Forelimb muscle (tissue), 1 donor: ENCODE measurements at regions not wholly inside any gene's neighbourhood (a gene's known extent, or its start where the extent isn't known, plus 50 kb on each side); places are given as distances from the start of the nearest gene placed in this dataset.
"Not testable (repeated sequence)": the region's sequence is repeated elsewhere in the genome, so short reads cannot be mapped to it uniquely, and the experiment has no call there.

ENCODE experiments used
- DNase-seq: peaks from one replicate; pipeline ENCODE4 v3.0.0-alpha.2; 2013; ENCODE audit warnings: low read depth

DNA sequence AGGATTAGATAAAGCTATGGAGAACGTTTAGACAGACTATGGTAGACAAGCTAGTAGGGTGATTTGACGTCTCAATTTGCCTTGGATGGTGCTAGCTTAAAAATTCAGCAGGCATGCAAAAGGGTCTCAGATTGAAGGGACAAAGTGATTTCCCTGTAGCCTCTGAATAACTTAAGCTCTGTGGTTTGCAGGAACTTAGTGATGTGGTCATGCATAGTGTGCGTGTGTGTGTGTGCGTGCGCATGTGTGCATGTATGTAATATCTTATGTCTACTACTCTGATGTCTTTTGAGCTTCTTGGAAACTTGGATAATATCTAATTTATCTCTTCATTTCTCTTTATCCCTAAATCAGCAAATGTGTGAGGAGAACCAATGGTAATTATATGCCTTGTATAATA lies 183.6 kb upstream of the TNC start:
- DNase-seq: no peak

DNA sequence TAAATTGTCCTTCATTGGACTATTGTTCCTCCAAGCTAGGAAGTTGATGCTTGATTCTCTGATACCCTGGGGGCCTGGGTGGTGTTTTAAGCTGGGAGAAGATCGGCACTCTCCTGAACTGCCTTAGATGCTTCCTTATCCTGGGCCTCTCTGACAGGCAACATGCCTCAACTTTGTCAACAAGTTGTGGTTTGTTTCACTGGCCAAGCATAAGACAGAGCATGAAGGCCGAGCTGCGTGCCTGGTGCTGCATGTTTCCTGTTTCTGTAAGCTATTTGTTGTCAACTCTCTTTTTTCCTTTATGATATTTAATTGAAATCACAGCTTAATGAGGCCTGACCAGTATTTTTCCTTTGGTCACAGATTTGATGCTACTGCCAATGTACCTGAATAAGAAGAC lies 187.6 kb upstream of the TNC start:
- DNase-seq: no peak

DNA sequence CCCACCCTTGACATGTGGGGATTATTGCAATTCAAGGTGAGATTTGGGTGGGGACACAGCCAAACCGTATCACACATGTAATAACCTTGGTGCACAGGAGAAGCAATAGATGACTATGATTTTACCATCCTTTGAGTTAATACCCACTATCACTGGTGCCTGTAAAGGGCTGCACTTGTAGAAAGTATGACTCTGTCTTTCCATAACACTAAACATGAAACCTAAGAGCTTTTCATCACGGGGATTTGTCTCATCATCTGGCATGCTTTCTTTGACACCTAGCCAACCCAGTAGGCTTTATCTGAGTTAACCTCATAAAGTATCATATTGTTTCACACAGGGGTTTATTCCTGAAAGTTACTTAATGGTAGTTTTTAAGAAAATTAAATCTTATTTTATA lies 188.9 kb upstream of the TNC start:
- DNase-seq: no peak

DNA sequence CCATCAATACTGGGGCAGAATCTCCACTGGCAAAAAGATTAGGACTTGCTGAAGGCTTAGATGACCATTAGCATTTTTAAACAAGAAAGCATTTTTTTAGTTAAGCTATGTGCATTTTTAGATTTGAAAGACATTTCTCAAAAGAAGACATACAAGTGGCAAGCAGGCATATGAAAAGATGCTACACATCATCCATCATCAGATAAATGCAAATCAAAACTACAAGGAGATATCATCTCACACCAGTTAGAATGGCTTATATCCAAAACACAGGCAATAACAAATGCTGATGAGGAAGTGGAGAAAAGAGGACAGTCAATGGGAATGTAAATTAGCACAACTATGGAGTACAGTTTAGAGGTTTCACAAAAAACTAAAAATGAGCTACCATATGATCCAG lies 195.6 kb upstream of the TNC start:
- DNase-seq: no peak

DNA sequence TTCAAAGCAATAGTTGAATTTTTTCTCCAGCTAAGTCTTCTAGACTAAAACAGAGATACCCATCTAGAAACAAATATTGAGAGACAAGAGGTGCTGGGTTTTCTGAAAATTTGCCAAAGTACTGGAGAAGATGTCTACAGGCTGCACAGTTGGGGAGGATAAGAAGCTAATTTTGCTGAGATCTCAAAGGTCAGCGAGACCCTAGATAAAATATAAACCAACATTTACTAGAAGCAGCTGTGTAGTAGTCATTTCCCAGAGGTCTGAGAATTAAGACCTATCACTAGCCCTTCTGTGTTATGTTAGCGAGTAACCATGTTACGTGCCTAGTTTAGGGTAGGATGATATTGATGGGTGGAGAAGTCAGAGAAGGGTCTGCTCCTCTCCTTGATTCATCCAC lies 208.5 kb upstream of the TNC start:
- DNase-seq: no peak

DNA sequence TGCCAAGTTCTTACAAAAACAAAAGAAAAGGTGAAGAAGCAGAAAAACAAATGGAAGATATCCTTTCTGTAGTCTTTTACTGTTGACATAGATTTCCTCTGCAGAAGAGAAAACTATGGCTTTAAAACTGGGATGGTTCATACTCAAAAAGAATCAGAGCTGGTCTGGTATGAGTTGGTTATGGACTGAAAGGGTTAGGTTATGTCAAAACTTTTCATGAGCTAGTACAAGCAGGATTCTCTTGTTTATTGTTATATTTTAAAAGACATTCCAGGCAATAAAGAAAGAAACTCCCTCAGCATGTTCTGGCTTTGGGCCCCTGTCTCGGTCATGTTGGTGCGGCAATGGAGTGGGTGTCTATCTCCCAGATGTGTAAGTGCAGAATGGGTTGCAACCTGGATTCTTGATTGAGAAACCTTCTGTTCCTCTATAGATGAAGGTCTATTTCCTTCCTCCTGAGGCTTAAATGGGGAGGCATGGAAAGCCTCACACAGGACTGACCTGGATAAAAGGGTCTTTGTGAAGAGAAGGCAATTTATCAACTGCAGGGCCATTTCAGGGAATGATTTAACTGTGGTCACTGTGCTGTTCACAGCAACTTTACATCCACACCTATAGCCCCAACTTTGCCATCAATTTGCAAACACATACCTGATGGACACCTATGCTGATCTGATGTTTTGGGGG lies 209.6 kb upstream of the TNC start:
- DNase-seq: no peak

DNA sequence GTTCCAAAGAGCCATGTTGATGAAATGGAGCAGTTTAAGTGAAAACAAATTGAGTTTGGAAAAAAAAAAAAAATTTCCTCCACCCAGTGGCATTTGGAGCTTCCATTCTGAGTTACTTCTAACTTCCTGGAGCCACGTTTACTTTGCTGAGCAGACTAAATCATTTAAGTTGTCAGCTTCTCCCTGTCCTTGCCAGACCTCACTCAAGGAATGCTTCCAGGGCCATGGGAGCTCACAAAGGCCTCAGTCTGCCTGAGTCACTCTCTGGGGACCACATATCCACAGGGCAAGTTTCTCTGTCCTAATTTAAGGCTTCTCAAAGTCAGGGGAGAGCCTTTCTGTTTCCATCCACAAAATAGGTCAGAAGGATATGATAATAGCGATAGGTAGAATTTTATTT lies 210.3 kb upstream of the TNC start:
- DNase-seq: no peak

DNA sequence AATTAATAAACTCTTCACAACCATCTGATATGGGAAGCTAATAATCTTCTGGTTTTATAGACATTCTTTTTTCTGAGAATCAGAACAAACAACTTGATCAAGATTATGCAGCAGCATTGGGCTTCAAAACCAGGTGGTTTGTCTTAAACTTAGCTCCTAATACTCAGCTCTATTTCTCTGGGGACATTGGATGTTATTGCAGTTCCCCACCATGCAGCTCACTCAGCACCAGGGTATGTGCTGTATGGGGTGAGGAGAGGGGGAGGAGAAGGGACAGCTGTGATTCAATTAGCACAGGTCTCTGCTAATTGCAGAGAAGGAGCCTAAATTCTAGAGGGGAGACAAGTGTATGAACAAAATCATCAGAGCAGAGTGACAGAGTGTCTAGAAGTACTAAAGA lies 210.7 kb upstream of the TNC start:
- DNase-seq: no peak

DNA sequence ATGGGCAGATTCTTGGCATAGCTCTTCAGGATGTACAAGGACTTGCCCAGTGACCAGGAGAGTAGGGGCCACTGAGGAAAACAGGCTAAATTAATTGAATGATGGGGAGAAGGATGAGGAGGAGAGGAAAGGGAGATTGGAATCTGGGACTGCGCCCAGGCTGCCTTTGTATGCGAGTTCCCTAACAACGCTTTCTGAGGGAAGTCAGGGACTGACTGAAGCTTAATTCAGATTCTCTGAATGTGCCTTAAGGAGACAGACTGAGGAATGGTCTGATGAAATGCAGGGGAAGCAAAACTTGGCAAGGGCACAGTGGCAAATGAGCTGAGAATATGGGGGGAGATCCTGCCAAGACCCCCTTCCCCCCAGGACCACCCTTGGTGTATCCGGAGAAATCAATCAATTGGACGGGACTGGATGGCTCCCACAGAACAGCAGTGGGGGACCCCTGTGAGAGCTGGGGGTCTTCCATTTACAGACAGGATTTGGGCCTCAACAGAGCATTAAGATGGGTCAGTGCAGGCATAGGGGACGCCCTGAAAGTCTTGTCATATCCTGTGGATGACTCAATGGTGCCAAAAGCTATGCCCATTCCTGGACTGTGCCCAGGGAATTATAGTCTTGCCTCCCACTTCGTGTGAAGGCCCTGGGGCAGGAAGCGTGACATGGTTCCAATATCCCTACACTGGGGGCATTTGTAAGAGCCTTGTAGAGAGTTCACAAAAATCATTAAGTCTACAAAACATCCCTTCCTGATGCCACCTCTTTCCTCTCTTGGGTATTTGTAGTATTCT lies 215.5 kb upstream of the TNC start:
- no peak for DNase-seq

DNA sequence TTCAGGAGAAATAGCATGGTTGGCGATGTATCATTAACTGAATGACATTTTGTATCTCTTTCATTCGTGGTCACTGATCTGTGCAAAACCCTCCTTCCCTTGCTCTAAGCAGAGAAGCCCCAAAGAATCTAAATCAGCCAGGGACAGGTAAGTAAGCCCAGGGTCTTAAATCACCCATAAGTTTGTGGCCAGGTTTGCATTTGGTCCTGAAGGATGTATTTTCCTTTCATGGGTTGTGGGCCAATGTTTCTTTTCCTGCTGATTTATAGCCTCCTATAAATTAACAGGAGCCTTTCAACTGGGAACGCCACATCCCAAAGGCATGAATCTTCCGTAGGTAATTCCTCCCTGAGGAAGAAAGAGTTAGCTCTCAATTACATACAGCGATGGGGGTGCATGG lies 217.5 kb upstream of the TNC start:
- DNase-seq: no peak

DNA sequence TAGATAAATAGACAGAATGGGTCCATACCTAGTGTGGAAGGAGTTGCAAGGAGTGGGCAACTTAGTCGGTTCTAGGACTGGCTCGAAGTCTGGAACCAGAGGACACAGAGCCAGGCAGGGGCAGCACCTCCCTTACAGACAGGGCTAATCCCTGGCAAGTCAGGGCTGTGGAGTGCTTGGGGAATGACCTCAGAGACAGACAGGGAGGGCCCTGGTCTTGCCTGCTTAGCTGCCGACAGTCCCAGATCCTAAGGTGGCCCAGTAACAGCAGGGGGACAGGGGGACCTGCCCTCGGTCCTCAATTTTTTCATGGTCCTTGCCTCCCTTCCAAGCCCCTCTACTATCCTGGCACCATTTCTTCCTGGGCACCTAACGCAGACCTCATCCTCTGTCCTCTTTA lies 222.4 kb upstream of the TNC start:
- no peak for DNase-seq

DNA sequence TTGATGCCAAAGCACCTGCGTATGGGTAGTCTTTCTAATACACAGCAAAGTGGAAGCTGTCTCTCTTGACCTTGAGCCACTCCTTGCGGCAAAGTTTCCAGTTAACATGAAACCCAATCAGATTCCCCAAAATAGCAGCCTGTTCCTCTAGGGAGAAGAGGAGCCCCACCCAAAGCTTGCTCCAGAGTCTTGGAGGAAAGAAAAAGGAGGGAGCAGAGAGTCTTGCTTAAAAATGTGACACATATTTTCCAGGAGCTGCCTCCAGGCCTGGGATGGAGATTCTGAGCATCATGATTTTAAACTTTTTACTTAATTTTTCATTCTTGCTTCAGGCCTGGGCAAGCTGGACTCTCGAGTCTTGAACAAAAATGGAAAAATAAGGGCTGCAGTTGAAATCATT lies 223.5 kb upstream of the TNC start:
- DNase-seq: peak; percentile 47

DNA sequence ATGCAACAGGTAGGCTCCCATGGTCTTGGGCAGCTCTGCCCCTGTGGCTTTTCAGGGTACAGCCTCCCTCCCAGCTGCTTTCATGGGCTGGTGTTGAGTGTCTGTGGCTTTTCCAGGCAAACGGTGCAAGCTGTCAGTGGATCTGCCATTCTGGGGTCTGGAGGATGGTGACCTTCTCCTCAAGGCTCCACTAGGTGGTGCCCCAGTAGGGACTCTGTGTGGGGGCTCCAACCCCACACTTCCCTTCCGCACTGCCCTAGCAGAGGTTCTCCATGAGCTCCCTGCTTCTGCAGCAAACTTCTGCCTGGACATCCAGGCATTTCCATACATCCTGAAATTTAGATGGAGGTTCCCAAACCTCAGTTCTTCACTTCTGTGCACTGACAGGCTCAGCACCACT lies 229.8 kb upstream of the TNC start:
- not testable (repeated sequence) for DNase-seq

DNA sequence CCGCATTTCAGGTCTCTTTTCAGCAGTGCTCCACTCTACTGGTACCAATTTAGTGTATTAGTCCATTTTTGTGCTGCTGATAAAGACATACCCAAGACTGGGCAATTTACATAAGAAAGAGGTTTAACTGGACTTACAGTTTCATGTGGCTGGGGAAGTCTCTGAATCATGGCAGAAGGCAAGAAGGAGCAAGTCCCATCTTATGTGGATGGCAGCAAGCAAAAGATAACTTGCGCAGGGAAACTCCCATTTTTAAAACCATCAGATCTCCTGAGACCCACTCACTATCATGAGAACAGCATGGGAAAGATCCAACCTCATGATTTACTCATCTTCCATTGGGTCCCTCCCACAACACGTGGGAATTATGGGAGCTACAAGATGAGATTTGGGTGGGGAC lies 231.0 kb upstream of the TNC start:
- not testable (repeated sequence) for DNase-seq

DNA sequence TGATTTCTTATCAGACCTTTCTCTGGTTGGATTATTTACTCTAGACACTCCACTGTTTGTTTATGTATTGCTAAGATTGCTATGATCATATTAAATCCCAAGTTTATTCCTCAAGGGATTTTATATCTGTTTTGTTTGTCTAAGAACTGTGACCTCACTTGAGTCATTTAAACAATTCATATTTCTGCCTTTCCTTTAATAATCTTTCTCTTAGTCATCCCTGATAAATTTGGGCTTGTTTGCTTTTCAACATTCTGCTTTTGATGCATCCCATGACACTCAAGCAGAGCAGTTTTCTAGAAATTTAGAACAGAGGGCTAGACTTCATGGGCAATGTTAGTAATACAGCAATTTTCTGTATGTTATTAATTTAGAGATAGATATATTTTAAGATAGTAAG lies 231.6 kb upstream of the TNC start:
- DNase-seq: no peak

DNA sequence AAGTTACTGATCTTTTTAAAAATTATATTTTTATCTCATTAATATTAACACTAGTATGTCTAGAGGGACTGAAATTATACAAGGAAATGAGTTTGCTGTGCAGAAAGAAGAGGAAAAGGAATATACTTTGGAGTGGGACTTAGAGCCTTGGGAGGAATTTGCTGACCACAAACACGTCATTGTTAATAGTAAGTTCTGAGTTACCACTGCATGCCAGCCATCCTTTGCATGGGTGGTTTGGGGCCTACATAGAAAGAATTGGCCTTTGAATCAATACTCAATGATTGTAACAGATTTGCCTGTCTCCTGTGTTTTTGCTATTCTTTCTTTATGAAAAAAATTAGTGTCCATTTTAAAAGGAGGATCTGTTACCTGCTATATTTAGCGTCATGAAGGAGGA lies 232.6 kb upstream of the TNC start:
- no peak for DNase-seq

DNA sequence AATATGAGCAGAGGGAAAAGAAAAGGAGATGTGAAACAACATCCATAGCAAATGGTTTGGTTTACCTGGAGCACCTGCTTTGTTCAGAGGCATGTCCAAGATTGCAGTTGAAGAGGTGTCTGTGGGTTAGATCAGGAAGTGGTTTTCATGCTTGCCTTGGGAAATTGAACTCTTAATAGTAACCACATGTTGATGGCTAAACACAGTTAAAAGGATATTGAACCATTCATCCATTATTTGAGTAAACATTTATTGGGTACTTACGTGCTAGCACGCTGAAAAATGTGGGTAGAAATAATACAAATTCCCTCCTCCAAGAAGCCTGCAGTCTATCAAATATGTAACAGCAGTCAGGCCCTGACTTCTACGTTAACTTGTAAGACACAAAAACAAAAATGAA lies 235.7 kb upstream of the TNC start:
- DNase-seq: no peak

DNA sequence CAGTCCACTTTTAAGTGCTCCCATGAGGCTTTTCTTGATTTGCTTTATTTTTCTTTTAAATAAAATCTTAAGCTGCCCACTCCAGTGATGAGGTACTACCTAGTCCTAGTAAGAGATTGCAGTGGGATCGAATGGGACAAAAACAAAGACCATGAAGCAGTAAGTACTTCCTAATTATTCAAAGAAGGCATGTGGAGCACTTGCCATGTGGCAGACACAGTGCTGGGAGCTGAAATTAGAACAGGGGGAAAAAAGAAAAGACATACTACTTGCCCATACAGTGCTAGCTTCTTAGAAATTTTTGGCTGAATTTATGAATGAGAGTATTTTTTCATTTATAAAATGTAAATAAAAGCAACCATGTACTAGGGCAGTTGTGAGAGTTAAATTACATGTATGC lies 239.9 kb upstream of the TNC start:
- no peak for DNase-seq

DNA sequence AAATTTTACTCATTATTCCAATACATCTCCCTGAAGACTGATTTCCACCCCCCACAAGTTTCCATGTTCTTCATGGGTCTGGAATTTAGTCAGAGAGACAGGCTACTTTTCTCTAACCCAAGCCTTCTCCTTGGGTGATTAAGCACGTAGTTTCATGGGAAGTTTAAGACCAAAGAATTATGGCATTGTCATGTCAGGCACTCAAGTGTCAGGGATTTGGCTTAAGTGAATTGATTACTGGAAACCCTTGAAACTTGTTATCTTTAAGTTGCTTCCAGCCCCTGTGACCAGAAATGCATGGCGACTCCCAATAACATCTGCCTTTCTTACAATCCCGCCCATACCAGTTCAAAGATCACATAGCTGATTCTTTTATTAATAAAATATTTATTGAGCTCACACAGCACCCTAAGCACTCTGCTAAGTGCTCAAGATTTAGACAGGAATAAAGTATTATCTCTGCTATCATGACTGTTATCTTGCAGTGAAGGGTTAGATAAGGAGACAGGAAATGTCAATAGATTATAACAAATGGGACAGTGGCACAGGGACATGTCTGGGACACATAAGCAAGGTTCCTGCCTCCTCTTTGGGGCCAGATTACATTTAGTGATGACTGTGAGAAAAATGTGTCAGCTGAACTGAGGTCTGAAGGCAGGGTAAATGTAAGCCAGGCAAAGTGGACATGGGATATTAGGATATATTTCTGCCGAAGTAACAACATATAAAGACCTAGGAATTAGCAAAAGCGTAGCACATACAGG lies 241.2 kb upstream of the TNC start:
- DNase-seq: no peak

DNA sequence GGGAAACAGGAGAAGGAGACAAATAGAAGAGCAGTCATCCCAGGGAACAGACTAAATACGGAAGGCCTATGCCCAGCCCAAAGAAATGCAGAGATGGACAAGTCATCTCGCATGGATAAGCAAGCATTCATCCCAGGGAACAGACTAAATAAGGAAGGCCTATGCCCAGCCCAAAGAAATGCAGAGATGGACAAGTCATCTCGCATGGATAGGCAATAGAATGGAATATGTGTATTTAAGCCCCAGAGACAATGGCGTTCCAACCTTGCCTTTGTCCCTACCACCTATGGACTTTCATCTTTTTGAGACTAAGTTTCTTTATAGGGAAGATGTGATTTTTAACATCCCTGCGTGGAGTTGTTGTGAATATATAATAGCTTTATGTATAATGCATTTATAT lies 242.2 kb upstream of the TNC start:
- no peak for DNase-seq

DNA sequence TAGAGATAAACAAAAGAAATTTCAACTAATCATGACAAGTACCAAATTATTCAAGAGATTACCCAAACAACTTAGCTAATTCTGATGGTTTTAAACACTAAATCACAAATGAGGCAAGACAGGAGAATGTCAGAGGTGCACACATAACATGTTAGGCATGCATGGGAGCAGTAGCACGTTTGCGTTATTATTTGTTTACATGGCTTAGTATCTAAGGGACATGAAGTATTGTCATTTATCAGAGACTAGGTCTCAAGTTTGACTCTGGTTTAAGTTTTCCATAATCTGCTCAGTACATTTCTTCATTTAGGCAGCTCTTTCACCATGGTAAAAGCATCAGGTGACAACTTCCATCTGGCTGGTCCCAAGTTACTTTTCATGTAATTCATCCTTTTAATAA lies 244.1 kb upstream of the TNC start:
- DNase-seq: no peak

DNA sequence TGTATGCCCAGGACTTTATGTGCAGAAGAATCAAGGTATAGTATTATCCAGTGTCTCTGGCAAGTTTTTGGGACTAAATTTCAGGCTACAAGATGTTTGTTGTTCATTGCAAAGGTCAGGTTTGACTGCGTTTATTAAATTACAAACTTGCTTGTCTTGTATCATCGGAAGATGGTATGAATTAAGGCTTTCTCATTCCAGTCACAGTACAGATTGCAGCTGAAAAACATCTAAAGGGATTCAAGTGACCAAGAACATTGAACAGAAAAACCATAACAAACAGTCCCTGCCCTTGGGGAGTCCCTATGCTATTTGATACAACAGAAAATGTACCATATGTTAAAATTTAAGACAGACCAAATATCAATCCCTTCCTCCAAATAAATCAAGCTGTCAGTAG lies 244.7 kb upstream of the TNC start:
- DNase-seq: no peak

DNA sequence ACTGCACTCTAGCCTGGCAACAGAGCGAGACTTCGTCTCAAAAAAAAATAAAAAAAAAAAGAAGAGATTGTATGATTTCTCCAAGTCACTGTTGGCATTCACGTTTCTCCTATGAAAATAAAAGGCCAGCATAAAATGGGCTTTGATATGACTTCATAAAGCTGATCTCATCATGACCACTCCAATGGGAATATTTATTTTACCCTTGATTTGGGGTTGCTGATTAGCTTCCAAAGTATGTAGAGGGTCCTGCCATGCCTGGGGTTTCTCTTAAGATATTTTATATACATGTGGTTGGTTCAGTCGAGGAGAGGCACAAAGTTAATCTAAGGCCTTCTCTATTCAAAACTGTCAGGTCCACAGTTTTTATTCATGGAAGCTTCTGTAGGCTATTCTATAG lies 247.0 kb upstream of the TNC start:
- DNase-seq: no peak
